H54 (cell line): ENCODE measurements at regions not wholly inside any gene's neighbourhood (a gene's known extent, or its start where the extent isn't known, plus 50 kb on each side); places are given as distances from the start of the nearest gene placed in this dataset.
"Not testable (repeated sequence)": the region's sequence is repeated elsewhere in the genome, so short reads cannot be mapped to it uniquely, and the experiment has no call there.

Experiments
- DNase-seq: peaks from one replicate; pipeline ENCODE4 v3.0.0; 2011; ENCODE audit warnings: low spot score, mixed read lengths; ENCODE audit not compliant: insufficient read length
- FAIRE-seq: peaks from 3 replicates; lab custom pipeline; 2011; peaks lifted over from hg19 to GRCh38; lab: Jason Lieb, UNC
- POLR2A ChIP-seq: IDR thresholded peaks from 2 replicates; pipeline ENCODE4 v1.6.1; 2011; ENCODE audit warnings: low read depth, mild to moderate bottlenecking, low read length

DNA sequence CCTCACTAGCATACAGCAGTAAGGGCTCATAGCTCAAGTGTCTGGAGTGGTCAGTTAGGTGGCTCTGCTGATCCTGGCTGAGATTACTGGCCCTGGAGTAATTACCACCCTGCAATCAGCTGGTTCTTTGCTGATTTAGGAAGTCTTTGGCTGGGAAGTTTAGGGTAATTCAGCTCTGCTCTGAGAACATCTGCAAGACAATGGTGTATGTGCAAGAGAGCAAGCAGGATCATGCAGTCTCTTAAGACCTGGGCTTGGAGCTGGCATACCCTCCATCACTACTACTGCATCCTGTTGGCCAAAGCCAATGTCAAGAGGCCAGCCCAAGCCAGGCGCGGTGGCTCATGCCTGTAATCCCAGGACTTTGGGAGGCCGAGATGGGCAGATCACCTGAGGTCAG, 159.0 kb downstream of the NDUFA12 start:
- no peak for FAIRE-seq
- TF ChIP-seq POLR2A, result no peak
- DNase-seq, result no peak

- no peak for DNase-seq
- no peak for TF ChIP-seq POLR2A
- no peak for FAIRE-seq
These were observed 161.4 kb downstream of the NDUFA12 start for GRCh38 chr12:94841904-94842610.

DNA sequence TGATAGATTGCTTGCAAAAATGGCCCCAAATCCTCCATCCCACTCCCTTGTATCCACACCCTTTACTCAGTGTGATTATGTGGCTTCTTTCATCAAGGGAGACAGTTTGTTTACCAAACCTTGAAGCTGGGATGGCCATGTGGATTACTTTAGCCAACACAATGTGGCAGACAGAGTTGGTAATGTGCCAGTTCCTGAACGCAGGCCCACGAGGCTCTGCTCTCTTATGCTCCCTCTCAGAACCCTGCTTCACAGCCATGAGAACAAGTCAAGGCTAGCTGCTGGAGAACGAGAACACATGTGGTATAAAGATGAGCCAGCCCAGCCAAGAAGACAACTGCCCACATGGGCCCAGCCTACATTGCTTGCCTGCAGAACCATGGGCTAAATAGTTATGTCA, 162.3 kb downstream of the NDUFA12 start:
- DNase-seq (no peak), FAIRE-seq (no peak)
- TF ChIP-seq POLR2A, result no peak

- FAIRE-seq (no peak), DNase-seq (no peak)
- no peak for TF ChIP-seq POLR2A
These were observed 164.2 kb downstream of the NDUFA12 start for GRCh38 chr12:94839347-94839746.

DNA sequence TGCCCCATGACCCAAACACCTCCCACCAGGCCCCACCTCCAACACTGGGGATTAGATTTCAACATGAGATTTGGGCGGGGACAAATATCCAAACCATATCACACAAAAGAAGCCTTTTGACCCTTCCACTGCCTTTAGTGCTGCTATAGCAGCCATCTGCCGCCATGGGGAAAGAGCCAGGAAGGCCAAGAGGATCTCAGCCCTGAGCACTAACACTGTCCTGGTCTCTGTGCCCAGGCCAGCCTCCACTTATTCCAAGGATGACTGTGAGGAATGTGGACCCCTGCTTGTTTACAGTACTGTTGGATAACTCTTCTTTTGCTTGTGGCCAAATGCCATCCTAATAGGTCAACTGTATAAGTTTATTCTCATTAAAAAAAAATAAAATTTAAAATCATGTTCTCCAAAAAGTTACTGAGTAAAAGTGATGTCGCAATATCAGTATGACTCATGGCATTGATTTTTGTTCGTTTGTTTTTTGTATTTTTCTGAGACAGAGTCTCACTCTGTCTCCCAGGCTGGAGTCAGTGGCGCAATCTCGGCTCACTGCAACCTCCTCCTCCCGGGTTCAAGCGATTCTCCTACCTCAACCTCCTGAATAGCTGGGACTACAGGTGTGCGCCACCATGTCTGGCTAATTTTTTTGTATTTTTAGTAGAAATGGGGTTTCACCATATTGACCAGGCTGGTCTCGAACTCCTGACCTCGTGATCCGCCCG, 166.4 kb downstream of the NDUFA12 start:
- not testable (repeated sequence) for DNase-seq

DNA sequence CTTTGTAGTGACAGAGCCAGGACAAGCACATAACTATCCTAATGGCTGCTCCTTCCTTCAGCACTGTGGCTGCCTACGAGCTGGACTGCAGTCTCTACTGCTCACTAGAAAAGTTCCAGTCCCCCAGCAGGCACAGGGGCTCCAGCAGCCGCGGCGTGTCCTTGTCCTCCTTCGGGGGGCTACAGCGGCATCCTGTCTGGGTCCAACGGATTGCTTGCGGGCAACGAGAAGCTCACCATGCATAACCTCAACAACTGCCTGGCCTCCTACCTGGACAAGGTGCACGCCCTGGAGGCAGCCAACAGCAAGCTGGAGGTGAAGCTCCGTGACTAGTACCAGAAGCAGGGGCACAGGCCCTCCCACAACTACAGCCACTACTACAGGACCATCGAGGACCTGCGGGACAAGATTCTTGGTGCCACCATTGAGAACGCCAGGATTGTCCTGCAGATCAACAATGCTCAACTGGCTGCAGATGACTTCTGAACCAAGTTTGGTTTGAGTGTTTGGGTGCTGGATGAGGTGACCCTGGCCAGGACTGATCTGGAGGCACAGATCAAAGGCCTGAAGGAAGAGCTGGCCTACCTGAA, 169.4 kb downstream of the NDUFA12 start:
- DNase-seq (no peak), FAIRE-seq (no peak)
- no peak for TF ChIP-seq POLR2A

More for the DNA sequence above, 166.4 kb downstream of the NDUFA12 start:
- FAIRE-seq, result not testable (repeated sequence)

GRCh38 chr12:94832780-94833681, 170.5 kb downstream of the NDUFA12 start:
- no peak for FAIRE-seq
- DNase-seq, result no peak
- TF ChIP-seq POLR2A, result no peak

GRCh38 chr12:94832105-94832504, 171.4 kb downstream of the NDUFA12 start:
- no peak for TF ChIP-seq POLR2A
- FAIRE-seq, result no peak
- DNase-seq, result no peak

GRCh38 chr12:94831081-94831751, 172.3 kb downstream of the NDUFA12 start:
- no peak for FAIRE-seq
- DNase-seq, result no peak

GRCh38 chr12:94829552-94829951, 173.9 kb downstream of the NDUFA12 start:
- FAIRE-seq, result no peak
- TF ChIP-seq POLR2A, result no peak
- no peak for DNase-seq

More at GRCh38 chr12:94831081-94831751, 172.3 kb downstream of the NDUFA12 start:
- TF ChIP-seq POLR2A, result no peak

DNA sequence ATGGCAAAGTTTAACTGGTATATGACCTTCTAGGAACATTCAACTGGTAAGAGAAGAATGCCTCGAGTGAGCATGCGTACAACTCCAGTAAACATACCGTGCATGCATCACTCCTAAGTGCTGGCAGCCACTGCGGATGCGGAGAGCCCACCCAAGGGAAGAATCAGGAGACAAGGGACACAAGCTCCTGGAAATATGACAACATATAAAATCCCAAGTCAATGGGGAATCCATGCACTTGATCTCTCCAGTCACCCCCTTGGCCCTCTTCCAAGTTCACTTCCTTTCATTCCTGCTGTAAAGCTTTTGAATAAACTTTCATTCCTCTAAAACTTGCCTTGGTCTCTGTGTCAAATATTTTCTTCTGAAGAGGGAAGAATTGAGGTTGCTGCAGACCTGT, 168.7 kb upstream of the TMCC3 start:
- no peak for TF ChIP-seq POLR2A
- DNase-seq (no peak), FAIRE-seq (no peak)

- DNase-seq (no peak), FAIRE-seq (no peak)
- no peak for TF ChIP-seq POLR2A
These were observed 167.3 kb upstream of the TMCC3 start for GRCh38 chr12:94817695-94818075.

GRCh38 chr12:94817201-94817600, 166.8 kb upstream of the TMCC3 start:
- not testable (repeated sequence) for DNase-seq, FAIRE-seq

DNA sequence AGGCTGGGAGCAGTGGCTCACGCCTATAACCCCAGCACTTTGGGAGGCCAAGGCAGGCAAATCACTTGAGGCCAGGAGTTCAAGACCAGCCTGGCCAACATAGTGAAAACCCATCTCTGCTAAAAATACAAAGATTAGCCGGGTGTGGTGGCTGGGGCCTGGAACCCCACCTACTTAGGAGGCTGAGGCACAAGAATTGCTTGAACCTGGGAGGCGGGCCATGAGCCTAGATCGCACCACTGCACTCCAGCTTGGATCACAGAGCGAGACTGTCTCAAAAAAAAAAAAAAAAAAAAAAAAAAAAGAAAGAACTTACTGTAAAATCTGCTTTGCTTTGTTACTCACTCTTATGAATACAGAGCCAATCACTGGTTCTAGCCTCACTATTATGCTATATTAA, 166.4 kb upstream of the TMCC3 start:
- not testable (repeated sequence) for FAIRE-seq, DNase-seq
